ENCODE measurements at regions not wholly inside any gene's neighbourhood (a gene's known extent, or its start where the extent isn't known, plus 50 kb on each side); places are given as distances from the start of the nearest gene placed in this dataset.
"Not testable (repeated sequence)": the region's sequence is repeated elsewhere in the genome, so short reads cannot be mapped to it uniquely, and the experiment has no call there.

- no peak for DNase-seq (ENCODE audit: extremely low read depth in 1 of 2, low read depth in 1 of 2)
Measured at GRCh38 chr6:169985121-169986015, 233.9 kb downstream of the ERMARD start.

DNA sequence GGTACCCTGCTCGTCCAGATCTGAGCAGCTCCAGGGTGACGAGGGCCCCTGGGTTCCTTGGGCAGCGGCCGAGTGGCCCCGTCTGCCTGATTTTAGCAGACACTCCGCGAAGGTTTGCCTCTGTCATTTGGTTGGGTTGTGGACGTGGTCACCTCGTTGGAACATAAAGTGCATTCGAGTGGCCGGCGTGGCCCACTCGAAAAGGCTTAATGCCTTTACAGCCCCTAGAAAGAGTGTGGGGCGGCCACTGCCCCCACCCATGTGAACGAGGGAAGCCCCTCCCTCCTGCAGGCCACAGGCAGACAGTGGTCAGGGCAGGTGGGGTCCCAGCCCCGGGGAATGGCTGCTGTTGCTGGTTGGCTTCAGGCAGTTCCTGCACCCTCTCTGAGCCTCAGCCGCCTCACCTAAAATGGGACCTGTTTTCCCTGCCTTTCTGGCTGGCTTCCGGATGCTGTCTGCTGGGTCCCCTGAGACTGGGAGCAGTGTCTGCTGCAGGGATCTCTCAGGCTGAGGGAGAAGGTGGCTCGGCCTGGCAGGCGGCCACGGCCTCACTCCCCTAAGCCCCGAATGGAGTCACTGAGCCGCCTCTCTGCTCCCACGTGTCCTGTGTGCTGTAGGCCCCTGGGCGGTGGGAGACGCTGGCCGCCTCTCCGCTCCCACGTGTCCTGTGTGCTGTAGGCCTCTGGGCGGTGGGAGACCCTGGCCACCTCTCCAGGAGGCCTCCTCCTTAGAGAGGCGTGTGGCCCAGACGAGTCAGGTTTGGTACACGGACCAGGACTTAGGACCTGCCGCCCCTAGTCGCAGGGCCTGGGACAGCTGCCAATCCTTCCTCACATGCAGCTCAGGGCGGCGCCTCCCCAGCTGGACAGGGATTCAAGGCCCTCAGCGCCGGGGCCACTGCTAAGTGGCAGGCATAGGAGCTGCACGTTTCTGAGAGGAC lies 233.0 kb downstream of the ERMARD start:
- DNase-seq (ENCODE audit: extremely low read depth in 1 of 2, low read depth in 1 of 2) = no peak

- no peak for DNase-seq (ENCODE audit: extremely low read depth in 1 of 2, low read depth in 1 of 2)
Measured at GRCh38 chr6:169983651-169984050, 232.2 kb downstream of the ERMARD start.

- no peak for DNase-seq (ENCODE audit: extremely low read depth in 1 of 2, low read depth in 1 of 2)
Measured at GRCh38 chr6:169982461-169983386, 231.3 kb downstream of the ERMARD start.

GRCh38 chr6:169981969-169982368 lies 230.5 kb downstream of the ERMARD start:
- DNase-seq (ENCODE audit: extremely low read depth in 1 of 2, low read depth in 1 of 2) = no peak

DNA sequence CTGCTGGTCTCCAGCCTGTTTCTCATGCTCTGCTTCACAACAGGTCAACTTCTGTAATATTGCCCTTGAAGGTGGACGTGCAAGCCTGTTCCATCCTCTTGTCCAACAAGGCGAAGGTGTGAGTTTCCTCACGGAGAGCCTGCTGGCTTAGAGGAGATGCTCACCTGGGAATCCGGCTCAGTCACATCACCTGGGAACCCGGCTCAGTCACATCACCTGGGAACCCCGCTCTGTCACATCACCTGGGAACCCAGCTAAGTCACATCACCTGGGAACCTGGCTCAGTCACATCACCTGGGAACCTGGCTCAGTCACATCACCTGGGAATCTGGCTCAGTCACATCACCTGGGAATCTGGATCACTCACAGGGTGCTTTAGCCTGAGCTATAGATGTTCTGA lies 230.1 kb downstream of the ERMARD start:
- no peak for DNase-seq (ENCODE audit: extremely low read depth in 1 of 2, low read depth in 1 of 2)

GRCh38 chr6:169980826-169981450 lies 229.5 kb downstream of the ERMARD start:
- DNase-seq (ENCODE audit: extremely low read depth in 1 of 2, low read depth in 1 of 2) = no peak

- no peak for DNase-seq (ENCODE audit: extremely low read depth in 1 of 2, low read depth in 1 of 2)
Measured at GRCh38 chr6:169979873-169980432, 228.5 kb downstream of the ERMARD start.

DNA sequence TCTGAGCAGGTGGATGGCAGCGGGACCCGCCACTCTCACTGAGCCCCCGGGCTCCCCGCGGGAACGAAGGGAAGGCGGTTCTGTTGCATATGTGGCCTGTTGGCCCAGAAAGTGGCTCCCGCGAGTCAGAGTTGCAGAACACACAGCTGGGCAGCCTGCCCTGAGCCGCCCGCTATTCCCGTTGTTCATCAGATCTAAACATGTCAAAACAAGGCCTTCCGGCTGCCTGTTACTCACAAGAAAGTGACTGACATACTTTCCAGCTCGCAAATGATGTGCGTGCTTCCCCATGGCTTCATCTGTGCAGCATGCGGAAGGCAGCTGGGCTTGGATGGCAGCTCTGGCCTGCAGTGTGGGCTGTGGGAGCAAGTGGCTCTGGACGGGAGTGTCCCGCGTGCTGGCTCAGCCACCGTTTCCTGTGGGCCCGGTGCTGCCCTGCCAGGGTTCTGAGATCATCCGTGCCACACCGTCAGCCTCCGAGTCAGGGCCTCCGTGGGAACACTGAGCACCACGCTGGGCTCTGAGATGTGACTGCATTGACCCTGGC lies 227.3 kb downstream of the ERMARD start:
- no peak for DNase-seq (ENCODE audit: extremely low read depth in 1 of 2, low read depth in 1 of 2)

GRCh38 chr6:169977434-169978265 lies 226.2 kb downstream of the ERMARD start:
- no peak for DNase-seq (ENCODE audit: extremely low read depth in 1 of 2, low read depth in 1 of 2)

DNA sequence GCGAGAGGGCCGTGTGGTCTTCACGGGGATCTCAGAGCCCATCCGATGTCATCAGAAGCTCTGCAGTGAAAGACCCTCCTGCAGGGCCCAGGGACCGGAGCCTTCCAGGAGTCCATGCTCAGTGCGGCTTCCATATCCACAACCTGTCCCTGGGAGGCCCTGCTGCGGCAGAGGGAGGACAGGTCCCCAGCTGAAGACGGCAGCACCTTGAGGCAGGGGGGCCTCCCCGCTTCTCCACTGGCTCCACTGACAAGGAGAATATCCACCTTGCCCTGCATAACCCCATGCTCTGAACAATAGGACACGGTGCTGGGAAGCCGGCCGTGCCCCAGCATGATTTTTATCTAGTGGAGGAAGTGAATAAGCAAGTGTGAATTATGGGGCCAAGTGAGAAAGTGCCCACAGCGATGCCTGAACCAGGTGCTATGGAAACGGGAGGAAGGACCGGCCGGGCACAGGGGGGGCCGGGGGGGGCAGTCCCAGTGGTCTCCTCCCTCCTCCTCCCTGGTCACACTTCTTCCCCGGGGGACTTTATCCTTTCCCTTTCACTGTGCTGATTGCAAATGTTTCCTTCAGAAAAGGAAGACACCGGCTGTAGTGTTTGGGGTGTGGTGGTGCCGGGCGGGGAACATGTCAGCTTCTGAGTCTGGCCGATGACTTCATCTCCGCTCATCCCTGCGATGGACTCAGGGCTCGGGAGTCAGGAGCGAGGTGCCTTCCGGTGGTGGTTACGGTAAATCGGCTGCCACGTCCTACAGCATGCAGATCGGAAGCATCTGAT lies 225.1 kb downstream of the ERMARD start:
- DNase-seq (ENCODE audit: extremely low read depth in 1 of 2, low read depth in 1 of 2) = no peak

GRCh38 chr6:169975701-169976100 lies 224.3 kb downstream of the ERMARD start:
- DNase-seq (ENCODE audit: extremely low read depth in 1 of 2, low read depth in 1 of 2) = no peak

- no peak for DNase-seq (ENCODE audit: extremely low read depth in 1 of 2, low read depth in 1 of 2)
Measured at GRCh38 chr6:169975286-169975685, 223.9 kb downstream of the ERMARD start.

GRCh38 chr6:169974663-169975062 lies 223.2 kb downstream of the ERMARD start:
- DNase-seq (ENCODE audit: extremely low read depth in 1 of 2, low read depth in 1 of 2) = no peak

GRCh38 chr6:169973588-169974467 lies 222.4 kb downstream of the ERMARD start:
- DNase-seq (ENCODE audit: extremely low read depth in 1 of 2, low read depth in 1 of 2) = not testable (repeated sequence)

DNA sequence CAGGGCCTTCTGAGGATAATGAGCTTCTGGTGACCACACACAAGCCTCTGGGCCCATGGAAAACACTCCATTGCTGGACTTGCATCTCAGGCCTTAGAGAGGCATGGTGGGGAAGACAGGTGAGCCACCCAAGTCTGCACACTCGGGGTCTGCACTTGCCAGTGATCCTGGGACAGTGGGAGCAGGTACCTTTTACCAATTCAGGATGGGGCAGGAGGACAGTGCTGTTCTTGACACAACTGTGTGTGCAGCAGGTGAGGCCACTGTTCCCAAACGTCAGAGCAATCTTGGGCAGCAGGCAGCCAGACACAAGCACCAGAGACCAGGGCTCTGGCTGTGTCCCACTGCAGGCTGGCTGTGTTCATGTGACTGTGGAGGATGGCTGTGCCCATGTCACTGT lies 221.3 kb downstream of the ERMARD start:
- no peak for DNase-seq (ENCODE audit: extremely low read depth in 1 of 2, low read depth in 1 of 2)

DNA sequence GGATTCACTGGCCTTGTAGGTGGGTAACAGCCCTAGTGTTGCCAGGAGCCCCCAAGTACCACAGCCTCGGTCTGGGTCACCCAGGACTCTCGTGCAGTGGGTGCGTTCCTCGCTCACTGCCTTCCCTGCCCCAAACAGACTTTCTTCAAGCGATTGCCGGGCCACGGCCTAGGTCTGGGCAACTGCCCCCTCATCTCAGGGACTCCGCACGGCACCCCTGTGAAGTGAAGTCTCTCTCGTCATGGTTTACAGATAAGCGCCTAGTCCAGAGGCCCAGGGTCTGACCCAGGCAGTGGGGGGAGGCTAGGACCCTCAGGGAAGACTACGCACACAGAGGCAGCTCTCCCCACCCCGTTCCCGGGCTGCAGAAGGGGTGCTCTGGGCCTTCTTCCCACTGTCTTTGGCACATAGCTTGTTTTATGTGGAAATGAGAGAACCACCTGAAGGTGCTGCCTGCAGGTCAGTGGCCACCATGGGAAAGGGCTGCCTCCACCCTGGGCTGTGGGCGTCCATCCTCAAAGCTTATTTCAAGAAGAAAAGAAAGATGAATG lies 220.8 kb downstream of the ERMARD start:
- DNase-seq (ENCODE audit: extremely low read depth in 1 of 2, low read depth in 1 of 2) = no peak

Measured in activated CD8-positive, alpha-beta memory T cell treated with anti-CD3 and anti-CD28 coated beads for 1 hour (primary cell).